ENCODE measurements at regions not wholly inside any gene's neighbourhood (a gene's known extent, or its start where the extent isn't known, plus 50 kb on each side); places are given as distances from the start of the nearest gene placed in this dataset.

DNA sequence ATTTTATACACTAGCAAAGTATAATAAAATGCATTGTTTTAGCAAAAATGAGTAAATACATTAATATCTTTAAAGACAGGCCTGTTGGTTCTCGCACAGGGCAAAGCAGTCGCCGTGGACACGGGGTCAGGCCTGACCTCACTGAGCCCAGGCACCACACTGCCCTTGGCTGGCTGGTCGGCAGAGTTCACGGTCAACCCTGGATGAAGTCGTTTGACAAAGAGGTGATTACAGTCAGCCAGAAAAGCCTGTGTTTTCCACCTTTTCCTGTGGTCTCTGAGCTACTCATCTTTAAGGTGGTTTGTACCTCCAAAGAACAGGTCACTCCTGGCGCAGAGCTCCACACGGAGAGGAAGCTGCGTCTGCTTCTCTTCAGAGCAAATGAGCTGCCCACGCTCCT, 191.5 kb downstream of the DLL1 start:
- Mint-ChIP-seq H3K27ac (no peak overlapping the region), H3K4me3 (no peak overlapping the region), H3K27me3 (peaks cover 43% of the 10 kb centered on the region), H3K4me1 (no peaks in the 10 kb centered on the region), H3K36me3 (no peaks in the 10 kb centered on the region), H3K9me3 (peaks cover 5% of the 10 kb centered on the region)
- CTCF ChIA-PET: no interaction called here
- peak; percentile 14 for DNase-seq

DNA sequence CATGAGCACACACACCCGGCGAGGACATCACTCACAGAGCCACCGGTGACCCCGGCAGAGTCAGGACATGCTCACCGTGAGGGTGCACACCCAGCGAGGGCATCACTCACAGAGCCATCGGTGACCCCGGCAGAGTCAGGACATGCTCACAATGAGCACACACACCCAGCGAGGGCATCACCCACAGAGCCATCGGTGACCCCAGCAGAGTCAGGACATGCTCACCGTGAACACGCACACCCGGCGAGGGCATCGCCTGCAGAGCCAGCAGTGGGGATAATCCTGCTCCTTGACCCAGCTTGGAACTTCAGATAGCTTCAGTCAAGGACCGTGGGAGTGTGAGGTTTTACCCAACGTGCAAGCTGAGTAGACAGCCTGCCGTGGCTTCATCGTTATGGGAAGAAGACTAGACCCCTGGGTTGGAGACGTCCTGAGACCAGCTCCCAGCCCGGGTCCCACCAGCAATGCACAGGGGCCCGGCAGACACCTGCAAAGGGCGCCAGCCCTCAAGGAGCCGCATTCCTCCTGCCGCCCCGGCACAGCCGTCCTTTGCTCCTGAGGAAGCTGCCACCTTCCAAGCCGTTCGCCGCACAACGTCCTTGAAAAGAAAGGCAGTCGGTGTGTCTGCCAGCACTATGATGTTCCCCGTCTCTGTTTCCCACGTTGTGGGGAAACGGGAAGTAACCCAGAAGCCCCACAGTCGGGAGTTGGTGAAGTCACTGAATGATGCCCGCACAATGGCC, 192.3 kb downstream of the DLL1 start:
- Mint-ChIP-seq H3K36me3 (no peaks in the 10 kb centered on the region), H3K27ac (no peak overlapping the region), H3K4me3 (no peak overlapping the region), H3K9me3 (peaks cover 5% of the 10 kb centered on the region), H3K27me3 (peaks cover 46% of the 10 kb centered on the region), H3K4me1 (no peaks in the 10 kb centered on the region)
- peak; percentile 8 for DNase-seq
- CTCF ChIA-PET: no interaction called here

DNA sequence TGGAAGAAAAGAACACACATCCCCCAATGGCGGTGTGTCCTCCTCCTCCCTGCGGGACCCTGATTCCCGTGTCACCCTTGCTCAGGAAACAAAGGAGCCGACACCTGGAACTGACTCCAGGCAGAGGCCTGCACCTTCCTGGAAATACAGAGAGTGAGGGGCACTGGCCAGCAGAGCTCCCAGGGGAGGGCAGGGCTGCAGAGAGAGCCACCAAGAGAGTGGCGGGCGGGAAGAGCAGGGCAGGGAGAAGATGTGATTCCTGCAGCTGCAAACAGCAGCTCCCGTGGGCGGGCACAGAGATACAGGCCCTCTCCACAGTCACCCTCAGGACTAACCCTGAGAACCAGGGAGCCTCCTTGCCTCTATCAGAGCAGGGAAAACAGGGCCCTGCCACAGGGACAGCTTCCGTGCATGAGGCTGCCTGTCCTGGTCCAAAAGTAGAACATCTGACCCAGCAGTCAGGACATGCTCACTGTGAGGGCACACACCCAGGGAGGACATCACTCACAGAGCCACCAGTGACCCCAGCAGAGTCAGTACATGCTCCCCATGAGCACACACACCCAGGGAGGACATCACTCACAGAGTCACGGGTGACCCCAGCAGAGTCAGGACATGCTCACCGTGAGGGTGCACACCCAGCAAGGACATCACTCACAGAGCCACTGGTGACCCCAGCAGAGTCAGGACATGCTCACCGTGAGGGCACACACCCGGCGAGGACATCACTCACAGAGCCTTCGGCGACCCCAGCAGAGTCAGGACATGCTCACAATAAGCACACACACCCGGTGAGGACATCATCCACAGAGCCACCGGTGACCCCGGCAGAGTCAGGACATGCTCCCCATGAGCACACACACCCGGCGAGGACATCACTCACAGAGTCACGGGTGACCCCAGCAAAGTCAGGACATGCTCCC, 193.1 kb downstream of the DLL1 start:
- no peak overlapping the region for H3K4me3 Mint-ChIP-seq
- CTCF ChIA-PET: no interaction called here
- no peak for DNase-seq
- H3K27me3 Mint-ChIP-seq: peaks cover 46% of the 10 kb centered on the region
- H3K27ac Mint-ChIP-seq: no peak overlapping the region
- no peaks in the 10 kb centered on the region for H3K36me3 Mint-ChIP-seq
- no peaks in the 10 kb centered on the region for H3K4me1 Mint-ChIP-seq
- H3K9me3 Mint-ChIP-seq: peaks cover 5% of the 10 kb centered on the region

DNA sequence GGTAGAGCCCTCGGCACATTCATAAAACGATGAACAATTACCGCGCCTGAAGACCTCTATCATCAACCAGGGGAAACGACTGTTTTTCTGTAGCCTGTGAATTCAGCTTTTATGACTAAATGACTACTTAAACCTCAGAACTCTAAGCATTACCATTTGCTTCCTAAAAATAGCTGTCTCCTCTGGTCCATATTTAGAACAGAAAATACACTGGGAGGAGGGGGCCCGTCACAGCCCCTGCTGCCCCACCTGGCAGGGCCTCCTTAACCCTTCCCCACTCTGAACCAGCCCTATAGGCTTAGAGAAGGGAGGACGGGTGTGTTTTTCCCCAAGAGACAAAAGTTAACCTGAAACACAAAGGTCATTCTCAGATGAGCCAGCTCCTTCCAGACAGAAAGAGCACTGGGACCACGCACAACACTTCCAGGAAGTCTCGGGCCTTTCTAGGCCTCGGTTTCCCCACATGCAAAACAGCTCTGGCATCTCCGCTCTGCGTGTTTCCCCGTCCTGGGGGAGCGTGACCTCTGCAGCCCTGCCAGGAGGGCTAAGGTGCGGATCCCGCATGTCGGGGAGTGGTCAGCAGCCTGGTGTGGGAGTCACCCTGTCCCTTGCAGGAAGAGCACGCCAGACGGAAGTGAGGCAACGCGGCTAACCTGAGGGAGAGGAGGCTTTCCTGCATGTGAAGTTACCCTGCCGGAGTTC, 193.9 kb downstream of the DLL1 start:
- Mint-ChIP-seq H3K9me3 (peaks cover 5% of the 10 kb centered on the region), H3K27me3 (peaks cover 46% of the 10 kb centered on the region), H3K27ac (no peak overlapping the region), H3K36me3 (no peaks in the 10 kb centered on the region), H3K4me1 (no peaks in the 10 kb centered on the region), H3K4me3 (no peak overlapping the region)
- peak; percentile 13 for DNase-seq
- CTCF ChIA-PET: no interaction called here

DNA sequence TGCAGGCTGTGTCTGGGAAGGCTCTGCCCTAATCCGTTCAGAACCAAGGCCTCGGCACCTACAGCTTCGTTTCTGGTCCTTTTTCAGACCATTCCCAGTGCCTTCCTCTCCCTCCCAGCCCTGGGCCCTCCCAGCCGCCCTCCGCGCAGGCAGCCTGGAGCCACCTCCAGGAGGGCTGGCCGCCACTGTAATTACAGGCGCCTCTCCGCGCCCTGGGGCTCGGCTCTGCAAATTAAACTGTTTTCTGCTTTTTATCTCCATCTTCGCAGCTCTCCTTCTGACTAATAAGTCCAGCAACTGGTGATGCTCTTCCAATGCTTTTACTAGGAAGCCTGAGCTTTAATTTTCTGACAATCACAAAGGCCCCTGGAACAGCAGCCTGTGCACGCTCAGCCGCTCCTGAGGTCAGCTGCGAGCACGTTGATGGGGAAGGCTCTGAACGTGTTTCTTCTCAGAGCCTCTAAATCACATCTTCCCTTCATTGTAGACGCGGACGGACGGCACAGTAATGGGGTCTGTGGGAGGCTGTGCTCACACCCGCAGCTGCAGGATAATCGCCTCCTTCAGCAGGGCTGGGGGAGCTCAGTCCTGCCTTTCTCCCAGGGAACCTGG, 194.6 kb downstream of the DLL1 start:
- DNase-seq: peak; percentile 14

DNA sequence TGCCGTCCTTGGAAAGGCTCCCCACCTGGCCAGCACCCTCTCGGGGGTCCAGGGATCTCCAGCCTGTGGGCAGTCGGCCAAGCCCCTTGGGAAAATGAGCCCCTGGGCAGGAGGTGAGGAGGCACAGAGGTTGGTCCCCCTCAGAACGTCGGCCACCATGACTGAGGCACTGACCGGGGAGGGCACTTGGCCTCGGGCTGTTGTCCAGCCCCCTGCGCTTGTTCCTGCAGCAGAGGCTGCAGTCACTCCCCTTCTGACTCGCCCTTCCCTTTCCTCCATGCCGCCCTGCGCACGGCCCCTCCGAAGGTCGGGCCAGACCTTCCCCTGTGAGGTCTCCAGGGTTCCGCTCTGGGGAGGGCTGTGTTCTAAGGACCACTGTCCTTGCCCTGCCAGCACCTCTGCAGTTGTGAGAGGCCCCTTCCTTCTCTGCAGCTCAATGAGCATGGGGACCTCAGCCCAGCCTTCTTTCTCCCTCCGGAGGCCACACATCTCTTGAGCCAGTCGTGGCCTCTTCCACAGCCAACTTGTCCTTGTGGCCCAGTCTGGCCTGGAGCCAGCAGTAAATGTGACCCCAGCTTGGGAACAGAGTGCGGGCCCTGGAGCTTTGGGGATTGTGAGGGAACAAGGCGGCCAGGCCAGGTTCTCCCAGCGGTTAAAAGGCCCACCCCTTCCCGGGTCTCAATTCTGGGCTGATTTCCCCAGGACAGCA, 195.5 kb downstream of the DLL1 start:
- Mint-ChIP-seq H3K27me3 (peaks cover 46% of the 10 kb centered on the region), H3K9me3 (peaks cover 2% of the 10 kb centered on the region), H3K4me1 (peaks cover 8% of the 10 kb centered on the region), H3K36me3 (peaks cover 2% of the 10 kb centered on the region), H3K27ac (no peak overlapping the region), H3K4me3 (no peak overlapping the region)
- DNase-seq: no peak
- CTCF ChIA-PET: no interaction called here

More for the DNA sequence above, 194.6 kb downstream of the DLL1 start:
- CTCF ChIA-PET: no interaction called here
- H3K36me3 Mint-ChIP-seq: no peaks in the 10 kb centered on the region
- peaks cover 46% of the 10 kb centered on the region for H3K27me3 Mint-ChIP-seq
- H3K4me3 Mint-ChIP-seq: no peak overlapping the region
- peaks cover 2% of the 10 kb centered on the region for H3K4me1 Mint-ChIP-seq
- H3K27ac Mint-ChIP-seq: no peak overlapping the region
- peaks cover 5% of the 10 kb centered on the region for H3K9me3 Mint-ChIP-seq

DNA sequence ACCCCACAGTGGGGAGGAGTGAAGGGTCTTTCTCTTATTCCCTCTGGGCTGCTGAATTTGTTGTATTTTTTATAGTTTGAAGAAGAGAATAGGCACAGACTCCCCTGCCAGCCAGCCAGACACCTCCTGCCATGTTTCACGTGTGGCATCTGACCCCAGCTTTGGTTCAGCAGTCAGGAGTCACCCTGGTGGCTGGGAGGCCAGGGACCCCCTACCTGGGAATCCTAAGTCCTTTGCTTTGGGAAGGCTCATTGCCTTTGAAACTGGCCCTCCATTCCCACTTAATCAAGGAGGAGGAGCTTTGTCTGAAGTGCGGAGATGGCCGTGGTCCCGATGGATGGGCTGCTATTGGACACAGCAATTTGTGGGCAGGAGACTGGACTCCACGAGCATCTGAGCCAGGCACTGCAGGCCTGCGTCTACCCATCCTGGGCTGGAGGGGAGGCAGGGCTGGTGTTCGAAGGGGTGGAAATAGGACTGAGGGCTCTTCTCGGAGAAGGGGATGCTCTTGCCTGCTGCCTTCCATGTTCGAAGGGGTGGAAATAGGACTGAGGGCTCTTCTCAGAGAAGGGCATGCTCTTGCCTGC, 196.1 kb downstream of the DLL1 start:
- peaks cover 15% of the 10 kb centered on the region for H3K4me1 Mint-ChIP-seq
- peaks cover 40% of the 10 kb centered on the region for H3K27me3 Mint-ChIP-seq
- H3K27ac Mint-ChIP-seq: no peak overlapping the region
- H3K36me3 Mint-ChIP-seq: peaks cover 3% of the 10 kb centered on the region
- peak overlapping the region; percentile 15 for H3K4me3 Mint-ChIP-seq
- CTCF ChIA-PET: no interaction called here
- H3K9me3 Mint-ChIP-seq: no peaks in the 10 kb centered on the region
- DNase-seq: no peak

DNA sequence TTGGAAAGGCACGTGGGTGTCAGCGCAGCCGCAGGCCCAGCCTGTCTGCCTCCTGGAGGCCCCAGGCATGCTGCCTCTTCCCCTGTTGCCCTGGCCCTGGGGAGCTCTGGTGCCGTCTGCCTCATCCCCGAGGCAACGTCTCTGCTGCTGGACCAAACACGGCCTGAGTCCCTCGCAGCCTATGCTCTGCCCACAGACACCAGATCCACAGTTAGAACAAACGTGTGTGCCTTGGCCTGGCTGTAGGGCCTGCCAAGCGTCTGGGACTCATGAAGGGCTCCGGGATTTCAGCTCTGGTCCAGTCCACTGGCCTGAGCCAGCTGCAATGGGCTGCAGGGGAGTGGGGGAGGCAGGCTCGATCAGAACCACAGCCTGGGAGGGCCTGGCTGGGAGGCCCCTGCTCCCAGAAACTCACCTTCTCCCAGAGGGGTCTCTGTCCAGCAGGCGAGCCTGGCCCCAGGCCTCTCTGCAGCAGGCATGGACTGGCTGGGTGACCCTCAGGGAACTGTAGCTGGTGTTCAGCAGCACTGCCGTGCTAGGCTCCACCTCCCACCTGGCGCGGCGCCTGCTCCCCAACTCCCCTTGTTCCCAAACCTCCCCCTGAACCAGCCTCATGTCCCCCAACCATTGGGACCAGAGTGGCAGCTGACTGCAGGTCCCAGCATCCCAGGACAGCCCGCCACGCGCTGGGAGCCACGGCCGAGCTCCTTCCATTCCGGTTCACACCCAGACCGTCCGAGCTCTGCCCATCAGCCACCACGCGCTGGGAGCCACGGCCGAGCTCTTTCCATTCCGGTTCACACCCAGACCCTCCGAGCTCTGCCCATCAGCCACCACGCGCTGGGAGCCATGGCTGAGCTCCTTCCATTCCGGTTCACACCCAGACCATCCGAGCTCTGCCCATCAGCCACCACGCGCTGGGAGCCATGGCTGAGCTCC, 197.0 kb downstream of the DLL1 start:
- H3K36me3 Mint-ChIP-seq: peaks cover 5% of the 10 kb centered on the region
- DNase-seq: peak; percentile 18
- peaks cover 23% of the 10 kb centered on the region for H3K4me1 Mint-ChIP-seq
- CTCF ChIA-PET: no interaction called here
- no peak overlapping the region for H3K27ac Mint-ChIP-seq
- no peaks in the 10 kb centered on the region for H3K9me3 Mint-ChIP-seq
- H3K4me3 Mint-ChIP-seq: no peak overlapping the region
- H3K27me3 Mint-ChIP-seq: peaks cover 39% of the 10 kb centered on the region

DNA sequence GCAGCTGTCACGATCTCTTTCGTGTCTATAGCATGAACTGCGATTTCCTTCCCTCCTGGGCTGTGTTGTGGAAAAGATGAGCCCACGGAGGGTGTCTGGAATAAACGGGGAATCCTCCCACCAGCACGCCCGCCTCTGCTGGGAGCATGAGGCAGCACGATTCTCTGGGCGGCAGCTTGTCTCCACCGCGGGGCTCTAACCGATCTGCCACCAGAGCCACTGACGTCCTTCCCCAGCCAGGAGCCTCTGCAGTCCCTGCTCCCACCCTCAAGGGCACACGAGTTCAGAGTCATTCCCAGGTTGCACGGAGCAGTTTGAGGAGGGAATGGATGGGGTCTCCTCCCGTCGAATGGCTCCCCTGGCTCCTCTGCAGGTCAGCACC, 197.6 kb downstream of the DLL1 start:
- Mint-ChIP-seq H3K27me3 (peaks cover 36% of the 10 kb centered on the region), H3K4me3 (no peak overlapping the region), H3K4me1 (peaks cover 30% of the 10 kb centered on the region)

DNA sequence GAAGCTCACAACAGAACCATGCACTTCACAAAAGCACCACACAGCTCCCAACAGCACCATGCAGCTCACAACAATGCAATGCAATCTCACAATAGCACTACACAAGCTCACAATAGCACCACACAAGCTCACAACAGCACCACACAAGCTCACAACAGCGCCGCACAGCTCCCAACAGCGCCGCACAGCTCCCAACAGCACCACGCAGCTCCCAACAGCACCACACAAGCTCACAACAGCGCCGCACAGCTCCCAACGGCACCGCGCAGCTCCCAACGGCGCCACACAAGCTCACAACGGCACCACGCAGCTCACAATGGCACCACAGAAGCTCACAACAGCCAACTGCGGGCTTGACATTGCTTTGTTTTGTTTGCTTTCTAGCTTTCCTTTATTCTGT, 198.1 kb downstream of the DLL1 start:
- Mint-ChIP-seq H3K36me3 (peaks cover 5% of the 10 kb centered on the region), H3K9me3 (no peaks in the 10 kb centered on the region), H3K4me1 (peaks cover 34% of the 10 kb centered on the region), H3K4me3 (no peak overlapping the region), H3K27me3 (peaks cover 31% of the 10 kb centered on the region), H3K27ac (no peak overlapping the region)
- CTCF ChIA-PET: no interaction called here
- no peak for DNase-seq

More for the DNA sequence above, 197.6 kb downstream of the DLL1 start:
- Mint-ChIP-seq H3K36me3 (peaks cover 5% of the 10 kb centered on the region), H3K9me3 (no peaks in the 10 kb centered on the region), H3K27ac (peak overlapping the region; percentile 33)
- CTCF ChIA-PET: no interaction called here
- DNase-seq: peak; percentile 8

DNA sequence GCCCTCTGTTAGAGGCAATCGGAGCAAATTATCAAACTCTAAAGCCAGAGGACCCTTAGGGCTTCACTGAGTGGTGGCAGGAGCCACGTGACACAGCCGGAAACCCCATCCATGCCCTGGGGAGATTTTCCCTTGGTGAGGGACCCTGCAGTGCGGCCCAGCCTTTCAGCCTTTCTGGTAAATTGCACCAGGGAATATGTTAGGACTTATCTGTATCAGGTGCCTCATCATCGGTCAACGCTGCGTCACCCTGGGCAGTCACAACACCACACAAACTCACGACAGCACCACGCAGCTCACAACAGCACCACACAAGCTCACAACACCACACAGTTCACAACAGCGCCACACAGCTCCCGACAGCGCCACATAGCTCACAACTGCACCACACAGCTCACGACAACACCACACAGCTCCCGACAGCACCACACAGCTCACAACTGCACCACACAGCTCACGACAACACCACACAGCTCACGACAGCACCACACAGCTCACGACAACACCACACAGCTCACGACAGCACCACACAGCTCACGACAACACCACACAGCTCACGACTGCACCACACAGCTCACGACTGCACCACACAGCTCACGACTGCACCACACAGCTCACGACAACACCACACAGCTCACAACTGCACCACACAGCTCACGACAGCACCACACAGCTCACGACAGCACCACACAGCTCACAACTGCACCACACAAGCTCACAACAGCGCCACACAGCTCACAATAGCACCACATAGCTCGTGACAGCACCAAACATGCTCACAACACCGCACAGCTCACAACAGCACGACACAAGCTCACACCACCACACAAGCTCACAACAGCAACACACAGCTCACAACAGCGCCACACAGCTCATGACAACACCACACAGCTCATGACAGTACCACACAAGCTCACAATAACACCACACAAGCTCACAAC, 199.0 kb downstream of the DLL1 start:
- peaks cover 38% of the 10 kb centered on the region for H3K4me1 Mint-ChIP-seq
- CTCF ChIA-PET: no interaction called here
- peaks cover 22% of the 10 kb centered on the region for H3K27me3 Mint-ChIP-seq
- no peak overlapping the region for H3K4me3 Mint-ChIP-seq
- no peak overlapping the region for H3K27ac Mint-ChIP-seq
- H3K36me3 Mint-ChIP-seq: peaks cover 5% of the 10 kb centered on the region
- H3K9me3 Mint-ChIP-seq: no peaks in the 10 kb centered on the region
- peak; percentile 1 for DNase-seq
